ENCODE measurements at regions not wholly inside any gene's neighbourhood (a gene's known extent, or its start where the extent isn't known, plus 50 kb on each side); places are given as distances from the start of the nearest gene placed in this dataset.

- TF ChIP-seq CTCF (IDR thresholded peaks at IDR 0.05; ENCODE audit: insufficient read depth, missing control alignments): no peak
- DNase-seq (ENCODE audit: insufficient read length, low spot score) (no peak), FAIRE-seq (no peak)
These were observed 641.7 kb upstream of the TMEM132C start for GRCh38 chr12:127625176-127625771.

- DNase-seq (ENCODE audit: insufficient read length, low spot score) (no peak), FAIRE-seq (no peak)
- TF ChIP-seq CTCF (IDR thresholded peaks at IDR 0.05; ENCODE audit: insufficient read depth, missing control alignments): no peak
These were observed 638.3 kb upstream of the TMEM132C start for GRCh38 chr12:127628645-127629044.

GRCh38 chr12:127629066-127629820 is 637.7 kb upstream of the TMEM132C start:
- FAIRE-seq: no peak
- no peak for DNase-seq (ENCODE audit: insufficient read length, low spot score)
- TF ChIP-seq CTCF (IDR thresholded peaks at IDR 0.05; ENCODE audit: insufficient read depth, missing control alignments): no peak

GRCh38 chr12:127632461-127632860 is 634.5 kb upstream of the TMEM132C start:
- FAIRE-seq (no peak), DNase-seq (ENCODE audit: insufficient read length, low spot score) (no peak)
- TF ChIP-seq CTCF (IDR thresholded peaks at IDR 0.05; ENCODE audit: insufficient read depth, missing control alignments): no peak

- DNase-seq (ENCODE audit: insufficient read length, low spot score) (no peak), FAIRE-seq (no peak)
- TF ChIP-seq CTCF (IDR thresholded peaks at IDR 0.05; ENCODE audit: insufficient read depth, missing control alignments): no peak
These were observed 631.1 kb upstream of the TMEM132C start for GRCh38 chr12:127635838-127636237.

- FAIRE-seq (no peak), DNase-seq (ENCODE audit: insufficient read length, low spot score) (no peak)
- no peak for TF ChIP-seq CTCF (IDR thresholded peaks at IDR 0.05; ENCODE audit: insufficient read depth, missing control alignments)
These were observed 630.1 kb upstream of the TMEM132C start for GRCh38 chr12:127636882-127637281.
